Neural crest cell (in vitro differentiated cells): ENCODE measurements at regions not wholly inside any gene's neighbourhood (a gene's known extent, or its start where the extent isn't known, plus 50 kb on each side); places are given as distances from the start of the nearest gene placed in this dataset.

Source experiments
- DNase-seq: peaks from one replicate; pipeline ENCODE4 v3.0.0; 2021; ENCODE audit warnings: low read depth, mixed read lengths, low spot score
- H3K27ac Mint-ChIP-seq: one replicate; pipeline ENCODE4 v1.8.0; 2021; ENCODE audit warnings: mild to moderate bottlenecking, mixed read lengths; ENCODE audit not compliant: unreplicated experiment
- H3K27me3 Mint-ChIP-seq: 2 replicates; pipeline ENCODE4 v1.8.0; 2021; ENCODE audit warnings: low read depth, mild to moderate bottlenecking, mixed read lengths
- H3K36me3 Mint-ChIP-seq: 2 replicates; pipeline ENCODE4 v1.8.0; 2021; ENCODE audit warnings: low read depth, mild to moderate bottlenecking, mixed read lengths
- H3K4me1 Mint-ChIP-seq: 2 replicates; pipeline ENCODE4 v1.8.0; 2021; ENCODE audit warnings: mixed read lengths
- H3K4me3 Mint-ChIP-seq: one replicate; pipeline ENCODE4 v1.8.0; 2021; ENCODE audit warnings: mild to moderate bottlenecking, mixed read lengths
- H3K9me3 Mint-ChIP-seq: 2 replicates; pipeline ENCODE4 v1.8.0; 2021; ENCODE audit warnings: mixed read lengths
- TF ChIP-seq, protein P1 (sequence below): fragments of 200-600 bp; sonication (generic); conservative IDR thresholded peaks from 2 replicates; pipeline ENCODE4 v1.5.0; 2021; ENCODE audit warnings: antibody characterized with exemption, mild to moderate bottlenecking

DNA sequence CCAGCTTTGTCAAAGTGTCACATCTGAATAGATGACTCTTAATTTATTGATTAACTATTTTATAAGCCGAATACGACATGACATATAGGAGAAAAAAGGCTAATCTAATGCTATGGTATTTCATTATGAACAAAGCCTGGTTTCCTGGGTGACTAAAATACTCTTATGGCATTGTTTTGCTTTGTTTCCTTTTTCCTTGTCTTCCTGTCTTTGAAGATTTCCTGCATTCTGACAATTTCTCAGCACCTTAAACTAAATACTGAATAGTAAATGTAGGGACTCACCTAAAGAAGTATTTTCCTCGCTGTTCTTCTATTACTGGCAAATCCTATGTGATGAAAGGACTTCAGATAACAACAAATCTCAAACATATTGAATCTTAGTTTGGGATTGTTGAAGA lies 1284.5 kb downstream of the EFNA5 start:
- Mint-ChIP-seq H3K9me3 (no peaks in the 10 kb centered on the region), H3K27me3 (no peaks in the 10 kb centered on the region), H3K4me1 (peaks cover 6% of the 10 kb centered on the region), H3K27ac (no peak overlapping the region), H3K4me3 (no peak overlapping the region), H3K36me3 (no peaks in the 10 kb centered on the region)
- TF ChIP-seq, protein P1, sequence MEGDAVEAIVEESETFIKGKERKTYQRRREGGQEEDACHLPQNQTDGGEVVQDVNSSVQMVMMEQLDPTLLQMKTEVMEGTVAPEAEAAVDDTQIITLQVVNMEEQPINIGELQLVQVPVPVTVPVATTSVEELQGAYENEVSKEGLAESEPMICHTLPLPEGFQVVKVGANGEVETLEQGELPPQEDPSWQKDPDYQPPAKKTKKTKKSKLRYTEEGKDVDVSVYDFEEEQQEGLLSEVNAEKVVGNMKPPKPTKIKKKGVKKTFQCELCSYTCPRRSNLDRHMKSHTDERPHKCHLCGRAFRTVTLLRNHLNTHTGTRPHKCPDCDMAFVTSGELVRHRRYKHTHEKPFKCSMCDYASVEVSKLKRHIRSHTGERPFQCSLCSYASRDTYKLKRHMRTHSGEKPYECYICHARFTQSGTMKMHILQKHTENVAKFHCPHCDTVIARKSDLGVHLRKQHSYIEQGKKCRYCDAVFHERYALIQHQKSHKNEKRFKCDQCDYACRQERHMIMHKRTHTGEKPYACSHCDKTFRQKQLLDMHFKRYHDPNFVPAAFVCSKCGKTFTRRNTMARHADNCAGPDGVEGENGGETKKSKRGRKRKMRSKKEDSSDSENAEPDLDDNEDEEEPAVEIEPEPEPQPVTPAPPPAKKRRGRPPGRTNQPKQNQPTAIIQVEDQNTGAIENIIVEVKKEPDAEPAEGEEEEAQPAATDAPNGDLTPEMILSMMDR = no peak
- DNase-seq = no peak

DNA sequence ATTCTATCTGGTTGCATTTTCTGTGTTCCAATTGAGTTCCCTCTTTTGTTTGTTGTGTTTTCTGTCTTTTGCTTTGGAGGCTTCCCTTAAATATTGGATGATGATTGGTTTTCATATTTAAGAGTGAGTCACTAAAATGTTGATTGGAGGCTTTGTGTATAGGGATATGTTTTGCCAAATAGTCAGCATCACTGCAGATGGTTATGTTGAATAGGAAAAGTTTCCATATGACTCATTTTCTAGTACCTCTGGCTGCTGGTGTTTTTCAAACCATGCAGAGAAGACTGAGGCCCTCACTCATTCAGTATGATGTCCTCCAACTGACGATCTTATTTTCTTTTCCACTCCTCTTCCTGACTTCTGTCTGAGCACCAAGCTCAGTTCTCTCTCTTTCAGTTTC lies 1290.0 kb downstream of the EFNA5 start:
- no peaks in the 10 kb centered on the region for H3K4me1 Mint-ChIP-seq
- H3K9me3 Mint-ChIP-seq = no peaks in the 10 kb centered on the region
- H3K27ac Mint-ChIP-seq = no peak overlapping the region
- H3K36me3 Mint-ChIP-seq = no peaks in the 10 kb centered on the region
- H3K4me3 Mint-ChIP-seq = no peak overlapping the region
- TF ChIP-seq, protein P1 = no peak
- no peaks in the 10 kb centered on the region for H3K27me3 Mint-ChIP-seq
- no peak for DNase-seq

GRCh38 chr5:106376522-106376921 lies 1294.2 kb downstream of the EFNA5 start:
- TF ChIP-seq, protein P1 = no peak
- Mint-ChIP-seq H3K9me3 (no peaks in the 10 kb centered on the region), H3K4me3 (no peak overlapping the region), H3K36me3 (no peaks in the 10 kb centered on the region), H3K27me3 (no peaks in the 10 kb centered on the region), H3K4me1 (no peaks in the 10 kb centered on the region), H3K27ac (no peak overlapping the region)
- no peak for DNase-seq

GRCh38 chr5:106374956-106375355 lies 1295.8 kb downstream of the EFNA5 start:
- Mint-ChIP-seq H3K4me1 (no peaks in the 10 kb centered on the region), H3K4me3 (no peak overlapping the region), H3K36me3 (no peaks in the 10 kb centered on the region), H3K27ac (no peak overlapping the region), H3K27me3 (no peaks in the 10 kb centered on the region), H3K9me3 (peaks cover 3% of the 10 kb centered on the region)
- TF ChIP-seq, protein P1 = no peak
- no peak for DNase-seq

- TF ChIP-seq, protein P1 = no peak
- peaks cover 7% of the 10 kb centered on the region for H3K9me3 Mint-ChIP-seq
- no peaks in the 10 kb centered on the region for H3K4me1 Mint-ChIP-seq
- H3K4me3 Mint-ChIP-seq = no peak overlapping the region
- peaks cover 4% of the 10 kb centered on the region for H3K36me3 Mint-ChIP-seq
- no peaks in the 10 kb centered on the region for H3K27me3 Mint-ChIP-seq
- H3K27ac Mint-ChIP-seq = no peak overlapping the region
- DNase-seq = no peak
These were observed 1302.7 kb downstream of the EFNA5 start for GRCh38 chr5:106368021-106368420.

GRCh38 chr5:106367281-106367680 lies 1303.5 kb downstream of the EFNA5 start:
- H3K27ac Mint-ChIP-seq = no peak overlapping the region

More at GRCh38 chr5:106367281-106367680, 1303.5 kb downstream of the EFNA5 start:
- H3K36me3 Mint-ChIP-seq = peaks cover 7% of the 10 kb centered on the region
- DNase-seq = no peak
- no peaks in the 10 kb centered on the region for H3K4me1 Mint-ChIP-seq
- no peak overlapping the region for H3K4me3 Mint-ChIP-seq
- no peaks in the 10 kb centered on the region for H3K27me3 Mint-ChIP-seq
- peaks cover 11% of the 10 kb centered on the region for H3K9me3 Mint-ChIP-seq
- TF ChIP-seq, protein P1 = no peak
